NCI-H774 (cell line): ENCODE measurements at regions not wholly inside any gene's neighbourhood (a gene's known extent, or its start where the extent isn't known, plus 50 kb on each side); places are given as distances from the start of the nearest gene placed in this dataset.
"Not testable (repeated sequence)": the region's sequence is repeated elsewhere in the genome, so short reads cannot be mapped to it uniquely, and the experiment has no call there.

ENCODE experiments used
- DNase-seq: peaks from one replicate; lab custom pipeline; 2025; lab: John Stamatoyannopoulos, UW

DNA sequence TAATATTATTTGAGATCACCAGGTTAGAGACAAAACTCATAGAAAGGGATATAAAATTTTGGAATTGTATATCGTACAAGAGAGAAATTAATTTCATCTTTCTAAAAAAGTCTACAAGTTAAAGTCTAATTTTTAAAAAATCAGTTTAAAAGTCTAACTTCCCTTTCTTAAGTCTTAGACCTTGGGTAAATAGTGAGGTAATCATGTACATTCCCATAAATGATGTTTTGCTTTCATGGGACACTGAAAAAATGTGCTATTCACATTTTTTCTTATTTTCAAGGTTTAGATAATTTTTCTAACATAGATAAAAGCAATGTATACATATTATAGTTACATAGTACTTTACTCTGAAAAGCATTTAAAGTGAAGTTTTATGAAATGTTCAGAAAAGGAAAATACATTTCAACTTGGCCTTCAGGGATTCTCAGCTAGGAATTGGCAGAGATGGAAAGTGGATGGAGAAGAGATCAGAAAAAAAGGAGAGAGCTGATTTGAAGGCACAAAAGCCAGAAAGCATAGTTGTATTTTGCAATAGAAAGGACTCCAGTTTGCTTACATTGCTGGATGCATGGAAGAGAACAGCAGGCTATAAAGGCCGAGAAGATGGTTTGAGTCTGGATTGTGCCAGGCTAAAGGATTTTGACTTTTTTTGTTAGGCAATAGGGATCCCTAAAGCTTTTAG, 194.0 kb downstream of the CASP12 start:
- no peak for DNase-seq

DNA sequence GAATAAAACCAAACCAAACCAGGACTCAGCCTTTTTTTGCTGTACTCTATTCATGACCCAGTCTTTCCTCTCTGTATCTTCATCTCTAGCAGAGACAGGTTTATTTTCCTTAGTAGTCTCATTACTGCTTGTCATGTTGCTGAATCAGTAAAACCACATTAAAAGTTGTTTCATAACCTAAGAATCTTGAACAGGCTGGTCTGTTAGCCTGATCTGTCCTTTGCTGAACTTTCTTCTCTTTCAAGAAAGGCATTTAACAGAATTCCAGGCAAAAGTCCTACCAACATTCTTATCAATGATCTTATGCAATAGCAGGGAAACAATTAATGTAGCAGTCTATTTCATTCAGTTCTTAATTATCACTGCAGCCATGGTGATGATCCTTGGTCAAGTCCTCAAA, 197.7 kb downstream of the CASP12 start:
- no peak for DNase-seq

DNA sequence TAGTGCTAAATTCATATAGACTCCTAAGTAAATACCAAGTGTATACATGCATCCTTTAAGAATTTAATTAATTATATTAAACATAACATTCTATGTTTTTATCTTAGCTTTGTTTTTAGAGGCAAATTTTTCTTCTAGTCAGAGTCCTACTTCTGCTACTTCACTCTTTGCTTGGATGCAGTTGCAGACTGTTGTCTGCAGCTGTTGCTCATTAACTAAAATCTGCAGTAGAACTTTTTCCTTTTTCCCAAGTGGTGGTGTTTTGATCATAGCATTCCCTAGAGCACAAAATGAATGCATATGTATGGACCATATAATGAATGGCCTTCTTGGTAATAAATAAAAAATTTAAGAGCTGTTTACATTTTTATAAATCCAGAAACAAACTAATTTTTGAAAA, 198.3 kb downstream of the CASP12 start:
- no peak for DNase-seq

DNA sequence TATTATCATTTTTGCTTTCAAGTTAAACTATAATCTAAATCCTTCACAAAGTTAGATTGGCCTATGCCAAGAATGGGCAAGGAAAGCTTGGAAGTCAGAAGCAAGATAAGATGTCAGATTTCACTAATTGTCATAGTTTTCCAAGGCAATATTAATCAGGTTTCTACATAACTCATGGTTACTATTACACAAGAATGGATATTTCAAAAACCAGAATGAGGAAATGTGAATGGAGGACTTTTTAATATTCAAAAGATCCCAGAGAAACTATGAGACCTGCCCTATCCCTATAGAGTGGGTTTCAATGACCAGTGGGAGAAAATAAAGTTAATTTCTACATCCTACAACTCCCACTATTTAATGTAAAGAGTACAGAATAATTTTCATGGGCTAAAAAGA, 203.2 kb downstream of the CASP12 start:
- DNase-seq: no peak

DNA sequence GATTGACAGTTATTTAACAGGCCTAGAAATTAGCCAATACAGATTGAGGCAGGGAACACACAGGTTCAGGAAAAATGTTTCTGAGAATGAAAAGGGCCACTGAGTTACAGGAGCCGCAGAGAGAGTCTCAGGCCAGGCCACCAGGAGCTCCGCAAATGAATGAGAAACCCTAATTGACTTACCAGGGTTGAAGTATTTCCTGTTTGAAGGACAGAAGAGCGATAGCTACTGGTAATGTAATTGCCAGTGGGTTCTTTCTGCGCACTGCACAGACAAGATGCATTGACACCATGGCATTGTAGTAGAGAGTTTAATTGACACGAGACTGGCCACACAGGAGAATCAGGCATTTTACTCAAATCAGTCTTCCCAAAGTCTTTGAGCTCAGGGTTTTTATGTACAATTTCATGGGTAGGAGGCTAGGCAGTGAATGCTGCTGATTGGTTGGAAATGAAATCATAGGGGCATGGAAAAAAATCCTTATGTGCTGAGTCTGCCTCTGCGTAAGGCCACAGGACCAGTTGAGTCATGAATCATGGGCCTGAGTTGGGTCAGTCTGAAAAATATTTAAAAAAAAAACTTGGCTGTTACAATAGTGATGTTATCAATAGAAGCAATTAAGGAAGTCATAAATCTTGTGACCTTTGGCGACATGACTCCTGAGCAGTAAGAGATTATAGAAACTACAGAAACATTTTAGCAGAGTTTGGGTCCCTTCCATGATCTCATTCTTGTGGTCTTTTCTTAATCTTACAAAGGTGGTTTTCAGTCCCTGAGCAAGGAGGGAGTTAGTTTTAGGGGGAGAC, 203.8 kb downstream of the CASP12 start:
- no peak for DNase-seq

DNA sequence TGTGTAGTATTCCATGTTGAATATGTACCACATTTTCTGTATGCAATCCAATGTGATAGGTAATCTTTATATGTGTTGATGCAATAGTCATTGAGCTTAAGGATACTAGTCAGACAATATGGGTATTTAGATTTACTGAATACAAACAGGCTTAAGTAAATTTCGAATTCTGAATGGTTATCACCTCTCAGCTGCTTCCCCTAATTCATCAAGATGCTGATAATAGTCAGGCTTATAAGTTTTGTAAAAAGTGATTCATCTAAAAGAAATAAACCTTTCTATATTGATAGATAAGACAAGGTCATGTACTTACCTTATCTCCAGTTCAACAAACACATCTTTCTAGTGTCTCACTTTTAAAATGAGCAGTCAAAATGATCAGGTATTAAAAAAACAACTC, 205.5 kb downstream of the CASP12 start:
- DNase-seq: no peak

DNA sequence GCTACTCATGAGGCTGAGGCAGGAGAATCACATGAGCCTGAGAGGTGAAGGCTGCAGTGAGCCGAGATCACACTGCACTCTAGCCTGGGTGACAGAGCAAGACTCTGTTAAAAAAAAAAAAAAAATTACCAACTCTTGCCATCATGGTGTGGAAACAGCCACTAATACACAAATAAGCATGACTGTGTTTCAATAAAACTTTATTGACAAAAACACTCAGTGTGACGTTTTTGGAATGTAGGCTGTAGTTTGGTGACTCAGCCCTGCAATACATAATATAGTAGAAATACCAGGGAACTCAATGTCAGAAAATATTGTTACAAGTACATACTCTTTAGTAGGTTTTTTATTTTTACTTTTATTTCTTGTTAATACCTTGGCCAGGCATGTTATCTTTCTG, 207.1 kb downstream of the CASP12 start:
- DNase-seq: no peak

DNA sequence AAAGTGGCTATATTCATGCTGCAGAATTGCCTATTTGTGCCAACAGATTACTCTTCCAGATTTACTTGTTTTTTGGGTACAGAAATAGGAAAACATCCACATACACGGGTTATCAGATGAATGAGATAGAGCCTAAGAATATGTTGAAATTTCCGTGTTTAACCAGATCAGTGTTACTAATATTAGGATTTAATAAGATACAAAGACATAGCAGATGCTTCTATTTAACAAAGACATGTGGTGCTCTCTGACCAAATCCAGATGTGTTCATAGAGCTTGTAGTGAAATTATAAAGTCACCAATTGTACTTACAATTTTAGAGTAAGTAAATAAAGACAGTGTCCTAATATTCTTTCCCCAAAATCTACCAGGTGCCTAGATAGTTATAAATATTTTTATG, 208.0 kb downstream of the CASP12 start:
- DNase-seq: no peak

DNA sequence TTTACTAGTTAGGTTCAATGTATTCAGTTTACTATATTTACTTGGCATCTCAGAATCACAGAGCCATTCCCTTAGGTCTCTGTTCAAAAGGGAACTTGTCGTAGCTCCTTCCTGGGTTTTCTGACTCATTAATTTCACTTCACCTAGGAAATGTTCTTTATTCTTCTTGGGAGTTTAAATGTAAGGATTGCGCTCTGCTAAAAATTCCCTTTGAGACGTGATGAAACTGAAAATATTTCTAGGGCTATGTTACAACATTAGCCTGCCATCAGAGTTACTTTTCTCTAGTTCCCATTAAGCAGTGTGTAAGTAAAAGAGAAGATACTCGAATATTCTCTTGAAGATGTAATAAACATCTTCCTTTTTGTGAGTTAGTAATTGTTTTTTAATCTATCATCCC, 209.5 kb downstream of the CASP12 start:
- no peak for DNase-seq

DNA sequence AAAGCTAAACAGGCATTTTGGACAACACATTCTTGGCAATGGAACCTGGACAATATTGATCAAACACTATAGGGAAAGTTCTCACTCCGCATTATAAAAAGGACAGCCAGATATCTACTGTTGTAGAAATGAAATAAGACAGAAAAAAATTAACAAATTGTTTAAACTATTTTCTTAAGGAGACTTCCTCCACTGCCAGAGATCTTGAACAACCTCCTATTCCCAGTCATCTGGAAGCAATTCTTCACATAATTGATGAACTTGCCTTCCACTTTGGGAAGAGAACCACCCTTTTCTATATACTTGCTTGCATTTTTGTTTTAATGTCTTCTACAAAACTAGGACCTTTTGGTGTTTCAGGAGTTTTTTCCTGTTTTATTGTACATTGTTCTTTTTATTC, 216.1 kb downstream of the CASP12 start:
- DNase-seq: no peak

DNA sequence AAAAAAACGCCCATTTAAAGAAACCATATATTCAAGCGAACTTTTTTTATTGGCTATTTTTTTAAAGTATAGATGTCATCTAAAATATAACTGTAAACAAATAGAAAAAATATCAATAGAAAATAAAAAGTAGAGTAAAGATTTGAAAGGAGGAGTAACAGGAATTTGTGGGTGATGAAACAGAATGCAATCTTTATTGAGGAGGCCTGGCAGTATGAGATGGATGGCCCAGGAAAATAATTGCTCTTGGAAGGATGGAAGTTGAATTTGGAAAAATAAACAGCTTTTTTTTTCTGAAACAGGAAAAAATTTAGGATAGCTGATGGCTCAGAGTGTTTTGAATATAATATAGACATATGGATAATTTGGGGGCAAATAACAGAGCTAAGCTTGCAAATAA, 219.0 kb downstream of the CASP12 start:
- no peak for DNase-seq

DNA sequence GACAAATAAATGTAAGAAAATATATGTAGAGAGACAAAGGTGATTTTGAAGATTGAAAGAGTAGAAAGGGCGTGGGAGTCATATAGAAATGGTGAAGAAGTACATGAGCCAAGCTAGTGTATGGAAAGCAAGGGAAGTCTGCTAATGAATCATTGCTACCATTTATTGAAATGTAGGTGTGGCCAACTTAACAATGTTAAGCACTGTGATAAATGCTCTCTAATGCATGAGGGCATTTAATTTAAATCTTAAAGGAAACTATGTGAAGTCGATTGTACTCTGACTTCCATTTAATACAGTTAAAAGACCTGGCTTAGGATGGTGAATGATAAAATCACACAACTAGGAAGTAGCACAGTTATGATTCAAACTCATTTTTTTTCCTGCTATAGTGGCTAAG, 219.9 kb downstream of the CASP12 start:
- no peak for DNase-seq

DNA sequence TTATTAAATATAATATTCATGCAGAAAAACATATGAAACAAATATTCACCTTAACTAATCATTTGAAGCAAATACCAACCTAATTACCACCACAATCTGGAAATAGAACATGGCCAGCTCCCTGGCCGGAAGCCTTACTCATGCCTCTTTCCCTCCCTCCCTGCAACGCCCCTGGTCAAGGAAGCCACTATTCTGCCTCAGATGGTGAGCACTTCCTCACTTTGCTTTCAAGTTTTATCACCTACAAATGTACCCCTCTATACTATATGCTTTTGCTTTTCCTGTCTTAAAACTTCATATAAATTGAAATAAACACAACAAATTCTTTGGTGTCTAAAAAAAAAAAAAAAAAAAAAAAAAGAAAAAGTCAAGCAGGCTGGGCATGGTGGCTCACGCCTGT, 221.2 kb downstream of the CASP12 start:
- DNase-seq: not testable (repeated sequence)

DNA sequence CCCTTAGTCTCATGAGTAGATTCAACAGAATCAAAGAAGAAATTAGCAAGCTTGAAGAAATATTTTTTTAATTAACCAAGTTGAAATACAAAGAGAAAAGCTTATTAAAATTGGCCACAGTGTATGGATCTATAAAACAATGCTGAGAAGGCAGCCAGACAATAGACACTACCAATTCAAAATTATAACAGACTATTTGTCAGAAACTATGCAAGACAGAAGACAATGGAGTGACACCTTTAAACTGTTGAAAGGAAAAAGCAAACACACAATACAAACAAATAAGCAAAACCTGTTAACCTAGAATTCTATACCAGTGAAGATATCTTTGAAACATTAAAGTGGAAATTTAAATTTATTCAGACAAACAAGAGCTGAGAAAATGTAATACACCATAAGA, 225.4 kb downstream of the CASP12 start:
- no peak for DNase-seq

DNA sequence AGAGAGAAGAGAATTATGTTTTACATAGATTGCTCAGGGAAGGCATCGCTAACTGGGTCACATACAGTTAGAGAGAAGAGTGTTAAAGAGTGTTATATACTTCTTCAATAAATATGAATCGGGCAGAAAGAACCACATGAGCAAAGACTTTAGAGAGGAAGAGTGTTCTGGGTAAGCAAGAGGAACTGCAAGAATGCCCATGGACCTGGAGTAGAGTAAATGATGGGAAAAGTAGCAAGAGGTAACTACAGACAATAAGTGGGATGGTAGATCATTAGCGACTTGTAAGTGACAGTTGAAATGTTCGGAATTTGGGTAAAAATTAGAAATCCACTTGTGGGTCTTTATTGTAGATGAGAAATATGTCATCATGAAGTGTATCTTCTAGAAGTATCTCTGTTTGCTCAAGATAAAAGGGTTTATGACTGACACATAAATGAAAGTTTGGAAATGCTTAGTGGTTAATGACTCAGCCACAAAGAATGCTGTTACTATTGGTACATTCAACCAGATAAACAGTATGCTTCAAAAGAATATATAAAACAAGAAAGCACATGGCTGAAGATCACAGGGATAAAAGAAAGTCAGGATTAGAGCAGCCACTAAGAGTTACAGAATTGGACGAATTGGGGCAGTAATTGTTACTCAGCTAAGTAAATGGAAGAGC, 229.3 kb downstream of the CASP12 start:
- DNase-seq: no peak

DNA sequence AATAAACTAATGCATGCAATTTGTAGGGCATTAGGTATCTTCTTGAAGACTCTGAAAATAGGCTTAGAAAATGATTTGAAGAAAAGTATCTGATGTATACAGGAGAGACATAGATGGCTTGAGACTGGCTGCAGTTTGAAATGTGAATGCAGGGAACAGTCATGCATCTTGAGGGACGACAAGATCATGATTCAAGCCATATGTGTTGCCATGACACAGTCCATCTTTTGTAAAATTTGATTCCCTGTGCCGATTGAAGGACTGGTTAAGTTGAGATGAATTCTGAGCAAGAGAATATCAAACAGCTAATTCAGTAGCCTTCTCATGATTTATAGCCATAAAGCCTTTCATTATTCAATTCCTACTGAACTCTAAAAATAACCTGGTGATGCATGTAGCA, 231.6 kb downstream of the CASP12 start:
- DNase-seq: no peak

DNA sequence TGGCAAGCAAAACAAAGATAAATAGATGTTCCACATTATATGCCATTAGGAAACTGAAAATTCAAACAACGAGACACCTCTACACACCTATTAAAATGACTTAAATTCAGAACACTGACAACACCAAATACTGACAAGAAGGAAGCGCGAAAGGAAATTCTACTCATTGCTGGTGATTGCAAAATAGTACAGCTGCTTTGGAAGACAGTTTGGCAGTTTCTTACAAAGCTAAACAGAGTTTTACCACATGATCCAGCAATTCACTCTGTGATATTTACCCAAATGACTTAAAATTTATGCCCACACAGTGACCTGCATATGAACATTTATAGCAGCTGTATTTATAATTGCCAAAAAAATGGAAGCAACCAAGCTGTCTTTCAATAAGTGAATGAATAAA, 232.6 kb downstream of the CASP12 start:
- no peak for DNase-seq

DNA sequence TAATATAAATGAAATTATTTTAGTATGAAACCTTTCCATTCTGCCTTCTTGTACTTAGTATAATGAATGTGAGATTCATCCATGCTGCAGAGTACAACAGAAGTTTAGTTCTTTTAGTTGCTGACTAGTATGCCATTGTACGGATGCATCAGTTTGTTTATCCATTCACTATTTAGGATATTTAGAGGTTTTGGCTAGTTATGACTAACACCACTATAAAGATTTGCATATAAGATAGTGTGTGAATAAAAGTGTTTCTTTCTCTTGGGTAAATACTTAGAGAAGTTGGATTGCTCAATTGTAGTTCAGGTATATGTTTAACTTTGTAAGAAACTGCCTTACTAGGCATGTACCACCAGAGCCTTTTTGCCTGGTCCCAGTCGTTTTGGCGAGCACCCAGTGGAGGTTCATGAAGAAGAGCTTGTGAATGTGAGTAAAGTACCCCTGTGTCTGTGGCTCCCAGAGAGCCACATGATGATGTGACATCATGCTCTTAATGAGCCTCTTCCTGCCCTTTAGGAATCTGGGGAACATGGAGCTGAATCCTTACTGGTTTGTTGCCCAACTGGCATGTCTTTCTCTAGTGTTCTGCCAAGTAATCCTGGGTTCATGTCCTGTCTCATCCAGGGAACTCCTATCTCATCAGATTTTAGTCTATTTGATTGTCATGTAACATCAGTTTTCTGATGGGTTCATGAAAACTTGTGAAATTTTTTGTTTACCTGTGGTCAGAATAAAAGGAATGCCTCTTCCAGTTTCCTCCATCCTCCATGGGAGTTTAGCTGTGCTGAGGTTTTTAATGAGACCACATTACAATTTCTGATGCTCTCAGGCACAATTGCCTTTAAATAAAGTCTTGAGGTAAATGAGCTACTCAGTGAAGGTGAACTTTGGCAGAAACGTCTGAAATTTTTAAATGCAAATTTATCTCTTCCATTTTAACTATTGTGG, 234.8 kb downstream of the CASP12 start:
- DNase-seq: no peak

DNA sequence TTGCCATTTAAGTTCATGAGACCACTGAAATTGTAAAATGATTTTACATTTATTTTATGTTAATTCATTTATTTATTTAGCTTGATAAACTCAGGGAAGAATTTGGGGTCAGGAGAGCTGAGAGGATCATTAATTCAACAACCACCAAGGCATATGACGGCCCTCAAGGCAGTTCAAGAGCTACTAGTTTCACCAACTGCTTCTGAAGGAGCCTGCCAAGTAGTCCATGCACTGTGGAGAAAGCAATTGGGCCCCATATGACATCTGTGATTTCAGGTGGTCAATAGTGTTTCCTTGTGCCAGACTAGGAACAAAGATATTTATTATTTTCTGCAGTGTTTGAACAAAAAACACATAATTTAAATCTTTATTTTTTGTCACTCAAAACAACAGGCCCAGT, 236.4 kb downstream of the CASP12 start:
- DNase-seq: no peak

DNA sequence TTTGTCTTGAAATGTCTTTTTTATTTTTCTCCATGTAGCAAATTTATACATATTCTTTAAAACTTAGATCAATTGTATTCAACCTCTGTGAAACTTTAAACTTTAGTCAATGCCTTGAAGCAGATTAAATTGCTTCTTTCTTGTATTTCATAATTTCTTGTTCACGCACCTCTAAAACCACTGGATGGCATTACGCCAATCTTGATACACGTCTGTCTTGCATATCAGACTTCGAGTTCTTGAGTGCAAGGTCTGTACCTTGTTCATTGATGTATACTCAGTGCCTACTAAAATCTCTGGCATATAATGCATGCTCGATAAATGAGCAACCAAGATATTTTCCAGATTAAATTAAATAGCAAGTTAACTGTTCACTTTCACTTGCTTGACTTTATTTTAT, 236.8 kb downstream of the CASP12 start:
- DNase-seq: no peak

DNA sequence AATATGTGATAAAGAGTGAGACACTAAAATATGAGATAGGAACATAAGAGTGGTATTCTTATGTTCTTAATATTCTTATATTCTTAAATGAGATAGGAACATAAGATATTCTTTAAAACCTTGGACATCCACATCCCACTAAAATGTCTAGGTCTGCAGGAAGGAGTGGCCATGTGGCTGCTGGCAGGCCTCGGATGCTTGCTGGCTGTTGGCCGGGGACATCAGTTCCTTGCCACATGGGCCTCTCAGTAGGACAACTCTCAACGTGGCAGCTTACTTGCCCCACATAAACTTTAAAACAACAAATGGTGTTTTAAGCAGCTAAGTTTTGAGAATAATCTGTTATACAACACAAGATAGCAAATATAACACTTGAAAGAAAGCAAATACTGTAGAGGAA, 240.1 kb downstream of the CASP12 start:
- DNase-seq: no peak

DNA sequence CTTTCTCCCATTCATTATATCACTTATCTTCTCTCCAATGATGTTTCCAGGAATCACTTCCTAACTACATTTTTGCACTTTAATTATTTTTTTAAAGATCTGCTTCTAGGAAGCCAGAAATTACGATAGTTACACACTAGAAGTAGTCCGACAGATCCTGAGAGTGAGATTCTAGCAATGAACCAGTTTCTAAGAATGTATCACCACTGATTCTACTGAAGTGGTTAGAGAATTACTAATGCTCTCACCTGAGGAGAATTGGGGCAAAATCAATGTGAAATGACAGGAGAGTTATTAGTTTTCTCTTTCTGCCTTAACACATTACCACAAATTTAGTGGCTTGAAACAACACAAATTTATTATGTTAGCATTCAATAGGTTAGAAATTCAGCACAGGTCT, 241.2 kb downstream of the CASP12 start:
- no peak for DNase-seq
